GM10266 (cell line): ENCODE measurements at regions not wholly inside any gene's neighbourhood (a gene's known extent, or its start where the extent isn't known, plus 50 kb on each side); places are given as distances from the start of the nearest gene placed in this dataset.

ENCODE experiments used
- DNase-seq: peaks from one replicate; pipeline ENCODE4 v3.0.0; 2012; ENCODE audit errors: extremely low spot score
- TF ChIP-seq, protein P1 (sequence below): IDR thresholded peaks from 2 replicates; pipeline ENCODE4 v1.5.1; 2012; ENCODE audit warnings: mild to moderate bottlenecking, low read depth; ENCODE audit not compliant: control insufficient read depth, insufficient read depth; ENCODE audit errors: missing control alignments

DNA sequence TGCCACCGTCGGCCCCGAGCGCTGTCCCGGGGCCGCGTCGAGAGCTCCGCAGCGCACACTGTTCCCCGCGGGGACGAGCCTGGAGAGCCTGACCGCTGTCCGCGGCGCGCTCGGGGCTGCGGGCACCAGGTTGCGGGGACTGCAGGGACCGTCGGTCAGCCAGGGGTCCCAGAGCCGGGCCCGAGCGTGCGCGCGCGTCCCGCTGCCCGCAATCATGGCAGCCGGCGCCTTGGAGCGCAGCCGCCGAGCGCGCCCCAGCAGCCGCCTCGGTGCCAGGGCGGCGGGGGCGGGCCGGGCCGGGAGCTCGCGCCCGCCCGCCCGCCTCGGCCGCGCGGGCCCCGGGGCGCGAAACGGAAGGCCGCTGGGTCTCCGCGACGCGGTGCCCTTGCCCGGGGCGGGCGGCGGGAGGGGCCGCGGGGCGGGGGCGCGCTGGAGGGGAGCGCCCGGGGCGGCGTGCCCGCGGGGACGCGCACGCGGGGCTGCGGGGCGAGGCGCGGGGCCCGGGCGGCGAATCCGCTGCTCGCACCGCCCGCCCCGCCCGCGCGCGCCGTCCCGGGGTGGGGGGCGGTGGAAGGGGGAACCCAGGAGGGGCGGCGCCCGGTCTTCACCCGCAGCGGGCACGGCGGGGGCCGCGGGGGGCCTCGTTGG, 79.4 kb upstream of the PPARA start:
- DNase-seq = peak; percentile 74
- TF ChIP-seq, protein P1, sequence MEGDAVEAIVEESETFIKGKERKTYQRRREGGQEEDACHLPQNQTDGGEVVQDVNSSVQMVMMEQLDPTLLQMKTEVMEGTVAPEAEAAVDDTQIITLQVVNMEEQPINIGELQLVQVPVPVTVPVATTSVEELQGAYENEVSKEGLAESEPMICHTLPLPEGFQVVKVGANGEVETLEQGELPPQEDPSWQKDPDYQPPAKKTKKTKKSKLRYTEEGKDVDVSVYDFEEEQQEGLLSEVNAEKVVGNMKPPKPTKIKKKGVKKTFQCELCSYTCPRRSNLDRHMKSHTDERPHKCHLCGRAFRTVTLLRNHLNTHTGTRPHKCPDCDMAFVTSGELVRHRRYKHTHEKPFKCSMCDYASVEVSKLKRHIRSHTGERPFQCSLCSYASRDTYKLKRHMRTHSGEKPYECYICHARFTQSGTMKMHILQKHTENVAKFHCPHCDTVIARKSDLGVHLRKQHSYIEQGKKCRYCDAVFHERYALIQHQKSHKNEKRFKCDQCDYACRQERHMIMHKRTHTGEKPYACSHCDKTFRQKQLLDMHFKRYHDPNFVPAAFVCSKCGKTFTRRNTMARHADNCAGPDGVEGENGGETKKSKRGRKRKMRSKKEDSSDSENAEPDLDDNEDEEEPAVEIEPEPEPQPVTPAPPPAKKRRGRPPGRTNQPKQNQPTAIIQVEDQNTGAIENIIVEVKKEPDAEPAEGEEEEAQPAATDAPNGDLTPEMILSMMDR = no peak

DNA sequence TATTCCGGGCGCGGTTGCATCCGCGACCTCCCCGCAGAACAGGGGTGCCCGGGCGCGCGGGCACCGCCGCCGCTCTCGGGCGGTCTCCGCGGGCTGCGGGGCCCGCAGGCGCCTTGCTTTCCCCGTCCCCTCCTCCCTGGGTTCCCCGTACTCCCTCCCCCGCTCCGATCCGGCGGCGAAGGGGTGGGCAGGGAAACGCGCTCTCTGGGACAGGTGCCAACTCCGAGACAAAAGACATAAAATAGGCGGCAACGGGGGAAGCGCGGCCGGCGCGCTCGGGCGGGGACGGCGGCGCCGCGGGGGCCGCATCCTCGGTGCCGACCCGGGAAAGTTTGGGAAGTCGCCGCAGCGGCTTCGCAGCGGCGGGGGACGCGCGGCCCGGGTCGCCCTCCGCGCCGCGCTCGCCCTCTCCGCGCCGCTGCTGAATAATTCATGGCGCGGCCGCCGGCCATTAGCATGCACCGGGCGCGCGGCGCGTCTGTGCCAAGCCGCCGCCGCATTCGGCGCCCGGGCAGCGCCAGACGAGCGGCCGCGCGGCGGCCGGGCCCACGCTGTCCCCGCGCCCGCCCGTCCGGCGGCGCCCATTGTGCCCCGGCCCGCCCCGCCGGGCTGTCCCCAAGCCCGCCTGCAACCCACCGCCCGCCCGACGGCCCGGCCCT, 78.7 kb upstream of the PPARA start:
- TF ChIP-seq, protein P1 = no peak
- DNase-seq = no peak

DNA sequence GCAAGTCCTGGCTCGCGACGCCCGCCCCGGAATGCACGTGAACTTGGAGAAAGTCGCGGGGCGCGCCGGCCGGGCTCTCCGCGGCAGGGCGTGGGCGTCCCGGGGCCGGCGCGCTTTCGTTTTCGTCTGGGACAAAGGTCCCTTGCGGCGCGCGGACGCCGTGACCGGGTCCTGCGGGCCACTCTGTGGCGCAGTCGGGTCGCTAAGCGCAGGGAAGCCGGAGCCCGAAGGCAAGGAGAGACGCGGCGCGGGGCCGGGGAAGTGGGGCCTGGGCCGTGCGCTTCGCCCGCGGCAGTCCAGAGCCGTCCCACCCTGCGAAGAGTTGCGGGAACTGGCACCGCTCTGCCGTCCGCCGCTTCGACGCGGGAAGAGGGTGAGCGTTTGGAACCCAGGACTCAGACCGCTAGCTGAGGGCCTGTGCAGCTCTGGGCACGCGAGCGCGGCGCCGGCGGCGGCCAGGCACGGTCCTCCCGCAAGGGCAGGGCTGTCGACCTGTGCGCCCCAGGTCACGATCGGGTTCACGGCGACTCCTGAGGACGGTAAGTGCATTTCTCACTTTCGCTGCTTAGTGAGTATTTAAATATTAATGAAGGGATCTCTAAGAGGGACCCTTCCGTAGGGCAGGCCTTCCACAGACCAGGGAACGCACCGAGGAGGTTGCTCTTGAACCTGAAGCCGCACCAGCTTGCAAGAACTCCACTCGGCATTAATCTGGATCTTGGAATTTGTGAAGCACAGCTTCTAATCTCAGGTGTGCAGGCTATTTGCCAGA, 78.0 kb upstream of the PPARA start:
- DNase-seq = no peak
- TF ChIP-seq, protein P1 = no peak

DNA sequence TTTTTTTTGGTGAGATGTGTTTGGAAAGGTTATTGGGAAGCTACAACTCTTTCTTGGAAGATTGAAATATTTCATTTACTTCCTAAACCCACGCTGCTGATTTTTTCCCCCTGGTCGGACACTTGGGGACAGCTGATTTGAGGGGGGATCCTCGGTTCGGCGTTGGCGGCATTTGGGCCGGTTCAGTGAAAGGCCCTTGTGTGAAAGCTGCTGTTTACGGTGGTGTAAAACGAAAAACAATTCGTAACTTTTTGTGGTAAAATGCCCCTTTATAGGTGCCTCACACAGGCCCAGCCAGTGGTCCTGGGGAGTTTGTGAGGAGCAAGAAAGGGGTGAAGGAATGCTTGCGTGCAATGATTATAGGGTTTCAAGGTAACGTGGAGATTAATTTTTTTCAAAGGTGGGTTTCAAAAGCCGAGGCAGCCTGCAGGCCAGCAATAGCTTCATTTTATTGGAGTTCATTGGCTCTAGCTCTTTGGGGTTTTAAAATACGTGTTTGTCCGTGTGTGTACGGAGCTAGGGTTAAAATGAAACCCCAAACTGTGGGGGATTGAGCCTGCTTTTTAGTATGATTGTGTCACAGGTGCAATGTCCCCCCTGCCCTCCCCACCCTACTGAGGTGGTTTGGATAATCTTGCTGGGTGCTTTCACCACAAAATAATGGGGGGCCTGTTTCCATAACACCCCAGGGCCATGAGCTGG, 77.2 kb upstream of the PPARA start:
- no peak for DNase-seq

DNA sequence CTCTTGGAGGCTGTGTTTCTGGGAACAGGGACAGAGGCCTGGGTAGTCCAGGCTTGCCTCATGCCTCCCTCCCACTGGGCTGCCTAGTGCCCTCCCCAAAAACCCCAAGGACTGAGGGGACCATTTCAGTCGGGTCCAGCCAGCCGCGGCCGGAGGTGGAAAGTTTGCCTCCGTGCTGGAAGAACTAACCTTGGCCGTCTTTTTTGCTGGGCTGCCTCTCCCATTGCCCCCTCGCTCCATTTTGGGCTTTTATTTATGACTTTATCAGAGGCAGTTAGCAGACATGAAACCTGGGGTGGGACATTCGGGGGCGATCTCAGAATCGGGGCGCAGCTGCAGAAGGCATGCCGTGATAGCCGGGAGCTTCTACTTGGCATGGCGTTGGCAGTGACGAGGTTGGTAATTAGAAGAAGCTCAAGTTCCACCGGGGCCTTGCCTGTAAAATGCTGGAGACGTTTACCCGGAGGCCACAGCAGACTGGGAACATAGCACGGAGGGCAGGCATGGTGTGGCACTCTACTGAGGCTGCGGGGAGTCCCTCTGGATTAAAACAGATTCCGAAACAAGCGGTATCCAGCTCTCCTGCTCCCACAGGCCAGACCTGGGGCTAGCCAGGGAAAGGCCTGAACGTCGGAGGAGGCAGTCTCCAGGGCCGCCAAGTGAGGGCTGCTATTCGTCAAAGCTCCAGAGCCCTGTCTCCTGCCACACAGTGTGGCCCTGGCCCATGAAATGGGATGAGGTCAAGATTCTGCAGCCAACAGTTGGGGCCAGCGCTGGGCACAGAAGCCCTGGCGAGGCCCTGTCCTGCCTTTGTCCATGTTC, 76.4 kb upstream of the PPARA start:
- TF ChIP-seq, protein P1 = no peak
- no peak for DNase-seq

More for the DNA sequence above, 77.2 kb upstream of the PPARA start:
- TF ChIP-seq, protein P1 = no peak

DNA sequence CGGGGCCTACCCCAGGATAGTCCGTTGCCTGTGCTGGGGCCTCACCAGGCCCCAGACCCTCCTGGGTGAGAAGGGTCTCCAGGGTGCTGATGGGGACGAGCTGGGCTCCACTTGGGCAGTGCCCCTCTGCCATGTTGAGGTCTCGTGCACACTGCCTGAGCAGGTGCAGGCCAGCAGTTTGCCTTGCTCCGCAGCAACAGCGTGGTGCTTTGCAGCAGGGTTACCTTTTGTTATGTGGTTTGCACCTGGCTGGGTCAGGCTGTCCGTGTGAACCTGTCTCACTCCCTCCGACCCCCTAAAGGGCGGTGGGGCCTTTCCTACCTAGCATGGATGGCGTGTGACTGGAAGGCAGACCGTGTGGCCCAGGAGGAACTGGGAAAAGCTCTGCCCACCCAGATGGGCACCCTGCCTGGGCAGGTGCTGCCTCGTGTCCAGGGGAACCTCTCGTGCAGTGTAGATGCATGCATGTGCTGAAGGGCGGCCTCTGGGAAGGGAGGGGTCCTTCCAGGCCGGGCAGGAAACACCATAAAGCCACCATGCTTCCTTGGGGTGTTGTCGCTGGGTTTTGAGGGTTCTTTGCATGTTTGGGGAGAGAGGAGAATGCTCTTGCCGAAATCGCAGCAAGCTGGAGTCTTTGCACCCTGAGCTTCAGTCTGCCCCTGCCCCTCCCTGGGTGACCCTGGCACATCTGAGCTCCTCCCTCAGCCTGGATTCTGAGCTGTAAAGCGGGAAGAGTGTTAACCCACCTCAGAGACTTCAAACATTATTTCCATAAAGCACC, 75.4 kb upstream of the PPARA start:
- no peak for DNase-seq

More for the DNA sequence above, 75.4 kb upstream of the PPARA start:
- TF ChIP-seq, protein P1 = no peak
